HUES48 (cell line): ENCODE measurements at regions not wholly inside any gene's neighbourhood (a gene's known extent, or its start where the extent isn't known, plus 50 kb on each side); places are given as distances from the start of the nearest gene placed in this dataset.

ENCODE experiments used
- H3K27ac ChIP-seq: one replicate; pipeline ENCODE4 v1.7.0; 2013; ENCODE audit warnings: low read depth, low read length, inconsistent platforms
- H3K27me3 ChIP-seq: 2 replicates; pipeline ENCODE4 v1.6.1; 2013; ENCODE audit warnings: mild to moderate bottlenecking, low read length; ENCODE audit not compliant: control insufficient read depth, insufficient read depth
- H3K36me3 ChIP-seq: 2 replicates; pipeline ENCODE4 v1.6.1; 2013; ENCODE audit warnings: low read length; ENCODE audit not compliant: control insufficient read depth, insufficient read depth
- H3K4me1 ChIP-seq: 2 replicates; pipeline ENCODE4 v1.6.1; 2013; ENCODE audit warnings: mild to moderate bottlenecking, low read length; ENCODE audit not compliant: control insufficient read depth, insufficient read depth
- H3K4me3 ChIP-seq: 2 replicates; pipeline ENCODE4 v1.5.1; 2013; ENCODE audit warnings: mild to moderate bottlenecking, low read depth, low read length
- H3K9ac ChIP-seq: 2 replicates; pipeline ENCODE4 v1.6.1; 2013; ENCODE audit warnings: mild to moderate bottlenecking, low read depth, low read length, moderate library complexity
- H3K9me3 ChIP-seq: 2 replicates; pipeline ENCODE4 v1.6.1; 2013; ENCODE audit warnings: low read length; ENCODE audit not compliant: control insufficient read depth, insufficient read depth

GRCh38 chr21:15558884-15559283 is 170.9 kb upstream of the USP25 start:
- Histone ChIP-seq H3K4me1 (peaks cover 20% of the 10 kb centered on the region), H3K36me3 (no peaks in the 10 kb centered on the region), H3K27me3 (no peaks in the 10 kb centered on the region), H3K9ac (no peak overlapping the region), H3K27ac (no peak overlapping the region), H3K9me3 (peaks cover 4% of the 10 kb centered on the region; the same call in 1 of the 2 replicates), H3K4me3 (no peak overlapping the region)

- H3K36me3 ChIP-seq: no peaks in the 10 kb centered on the region
- no peak overlapping the region for H3K4me3 ChIP-seq
- H3K27me3 ChIP-seq: no peaks in the 10 kb centered on the region
- H3K27ac ChIP-seq: no peak overlapping the region
- H3K9ac ChIP-seq: no peak overlapping the region
- H3K9me3 ChIP-seq: peaks cover 4% of the 10 kb centered on the region; the same call in 1 of the 2 replicates
- H3K4me1 ChIP-seq: peaks cover 22% of the 10 kb centered on the region
Measured at GRCh38 chr21:15559660-15560059, 170.1 kb upstream of the USP25 start.

GRCh38 chr21:15560383-15561056 is 169.3 kb upstream of the USP25 start:
- Histone ChIP-seq H3K27ac (no peak overlapping the region), H3K36me3 (no peaks in the 10 kb centered on the region), H3K4me3 (no peak overlapping the region), H3K4me1 (peaks cover 25% of the 10 kb centered on the region), H3K9me3 (peaks cover 4% of the 10 kb centered on the region; the same call in 1 of the 2 replicates), H3K27me3 (no peaks in the 10 kb centered on the region), H3K9ac (no peak overlapping the region)

GRCh38 chr21:15562748-15563147 is 167.0 kb upstream of the USP25 start:
- no peaks in the 10 kb centered on the region for H3K36me3 ChIP-seq
- no peak overlapping the region for H3K9ac ChIP-seq
- no peaks in the 10 kb centered on the region for H3K27me3 ChIP-seq
- H3K4me3 ChIP-seq: no peak overlapping the region
- H3K4me1 ChIP-seq: peaks cover 25% of the 10 kb centered on the region
- H3K9me3 ChIP-seq: peaks cover 4% of the 10 kb centered on the region; the same call in 1 of the 2 replicates
- H3K27ac ChIP-seq: no peak overlapping the region

- Histone ChIP-seq H3K27ac (no peak overlapping the region), H3K9me3 (no peaks in the 10 kb centered on the region), H3K27me3 (no peaks in the 10 kb centered on the region), H3K4me3 (no peak overlapping the region), H3K9ac (no peak overlapping the region), H3K4me1 (peaks cover 19% of the 10 kb centered on the region), H3K36me3 (no peaks in the 10 kb centered on the region)
Measured at GRCh38 chr21:15564907-15565306, 164.9 kb upstream of the USP25 start.

GRCh38 chr21:15566703-15567102 is 163.1 kb upstream of the USP25 start:
- H3K36me3 ChIP-seq: no peaks in the 10 kb centered on the region
- no peak overlapping the region for H3K27ac ChIP-seq
- peaks cover 8% of the 10 kb centered on the region for H3K4me1 ChIP-seq
- no peak overlapping the region for H3K4me3 ChIP-seq
- H3K9me3 ChIP-seq: no peaks in the 10 kb centered on the region
- no peaks in the 10 kb centered on the region for H3K27me3 ChIP-seq
- H3K9ac ChIP-seq: no peak overlapping the region

GRCh38 chr21:15567191-15567590 is 162.6 kb upstream of the USP25 start:
- no peak overlapping the region for H3K27ac ChIP-seq
- no peaks in the 10 kb centered on the region for H3K27me3 ChIP-seq
- H3K4me1 ChIP-seq: peaks cover 4% of the 10 kb centered on the region; the same call in 1 of the 2 replicates
- H3K36me3 ChIP-seq: no peaks in the 10 kb centered on the region
- no peak overlapping the region for H3K4me3 ChIP-seq
- no peaks in the 10 kb centered on the region for H3K9me3 ChIP-seq
- H3K9ac ChIP-seq: no peak overlapping the region

GRCh38 chr21:15568516-15568915 is 161.3 kb upstream of the USP25 start:
- H3K27ac ChIP-seq: no peak overlapping the region
- H3K4me3 ChIP-seq: no peak overlapping the region
- H3K4me1 ChIP-seq: peaks cover 4% of the 10 kb centered on the region; the same call in 1 of the 2 replicates
- H3K9ac ChIP-seq: no peak overlapping the region
- no peaks in the 10 kb centered on the region for H3K27me3 ChIP-seq
- H3K9me3 ChIP-seq: no peaks in the 10 kb centered on the region
- no peaks in the 10 kb centered on the region for H3K36me3 ChIP-seq

GRCh38 chr21:15586752-15587427 is 142.9 kb upstream of the USP25 start:
- Histone ChIP-seq H3K9me3 (no peaks in the 10 kb centered on the region), H3K27ac (no peak overlapping the region), H3K27me3 (no peaks in the 10 kb centered on the region), H3K4me1 (no peaks in the 10 kb centered on the region), H3K9ac (no peak overlapping the region), H3K36me3 (no peaks in the 10 kb centered on the region), H3K4me3 (no peak overlapping the region)

DNA sequence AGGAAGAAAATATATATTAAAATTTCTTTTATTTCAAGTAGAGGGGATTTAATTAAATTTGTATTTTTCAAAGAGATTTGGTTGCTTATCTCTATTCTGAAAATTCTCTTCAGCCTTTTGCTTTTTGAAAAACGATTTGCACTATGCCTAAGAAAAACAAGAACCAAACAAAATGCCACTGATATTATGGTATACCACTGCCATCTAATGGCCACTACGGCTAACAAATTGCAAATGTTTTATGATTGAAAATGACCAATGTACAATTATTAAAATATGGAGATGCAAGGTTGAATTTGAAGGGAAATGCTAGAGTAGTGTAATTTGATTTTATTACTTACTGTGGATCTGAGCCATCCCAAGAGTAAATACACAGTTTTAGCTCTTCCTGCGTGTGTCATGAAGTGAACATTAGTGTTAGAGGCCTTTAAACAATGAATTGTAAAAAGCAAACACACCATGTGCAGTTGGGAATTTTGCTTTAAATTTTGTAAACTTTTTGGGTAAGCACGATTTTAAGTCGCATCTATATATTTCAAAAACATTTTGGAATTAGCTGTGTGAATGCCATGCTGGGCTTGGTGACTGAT is 137.4 kb upstream of the USP25 start:
- no peak overlapping the region for H3K4me3 ChIP-seq
- no peak overlapping the region for H3K27ac ChIP-seq
- H3K27me3 ChIP-seq: no peaks in the 10 kb centered on the region
- no peak overlapping the region for H3K9ac ChIP-seq
- H3K4me1 ChIP-seq: no peaks in the 10 kb centered on the region
- no peaks in the 10 kb centered on the region for H3K9me3 ChIP-seq
- H3K36me3 ChIP-seq: no peaks in the 10 kb centered on the region

DNA sequence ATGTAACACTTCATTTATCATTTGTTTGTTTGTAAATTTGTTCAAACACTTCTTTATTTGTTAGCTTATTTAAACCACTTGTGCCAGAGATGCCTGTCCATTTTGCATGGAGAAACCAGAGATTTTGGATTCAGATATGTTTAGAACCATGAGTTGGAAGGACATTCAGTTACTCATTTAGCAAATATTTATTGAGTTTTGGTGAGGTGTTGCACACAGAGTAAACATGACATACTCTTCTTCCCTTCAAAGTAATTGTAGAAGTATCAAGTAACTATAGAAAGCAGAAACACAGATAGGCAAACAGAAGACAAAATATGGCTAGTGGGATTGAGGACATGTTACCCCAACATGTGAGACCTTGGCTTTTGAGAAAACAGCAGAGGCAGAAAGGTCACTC is 136.8 kb upstream of the USP25 start:
- Histone ChIP-seq H3K27me3 (no peaks in the 10 kb centered on the region), H3K9ac (no peak overlapping the region), H3K4me1 (no peaks in the 10 kb centered on the region), H3K9me3 (no peaks in the 10 kb centered on the region), H3K27ac (no peak overlapping the region), H3K4me3 (no peak overlapping the region), H3K36me3 (no peaks in the 10 kb centered on the region)
